Osteoblast (primary cell): ENCODE measurements at regions not wholly inside any gene's neighbourhood (a gene's known extent, or its start where the extent isn't known, plus 50 kb on each side); places are given as distances from the start of the nearest gene placed in this dataset.

ENCODE experiments used
- DNase-seq: peaks from one replicate; pipeline ENCODE4 v3.0.0; 2011; ENCODE audit warnings: low spot score, mixed read lengths; ENCODE audit not compliant: insufficient read length; ENCODE audit errors: missing footprints
- H2AFZ ChIP-seq: 2 replicates; pipeline ENCODE4 v1.6.0; 2011; ENCODE audit warnings: mild to moderate bottlenecking, low read length
- H3K27ac ChIP-seq: 2 replicates; pipeline ENCODE4 v1.5.1; 2011; ENCODE audit warnings: mild to moderate bottlenecking, low read depth, low read length, moderate library complexity
- H3K27me3 ChIP-seq: 2 replicates; pipeline ENCODE4 v1.6.0; 2012; ENCODE audit warnings: mild to moderate bottlenecking, control low read depth, inconsistent platforms, low read length, moderate library complexity; ENCODE audit not compliant: insufficient read depth
- H3K36me3 ChIP-seq: 2 replicates; pipeline ENCODE4 v1.5.1; 2011; ENCODE audit warnings: mild to moderate bottlenecking, low read length, control low read depth, moderate library complexity; ENCODE audit not compliant: insufficient read depth
- H3K4me1 ChIP-seq: 2 replicates; pipeline ENCODE4 v1.5.1; 2011; ENCODE audit warnings: mild to moderate bottlenecking, low read length, control low read depth, moderate library complexity; ENCODE audit not compliant: insufficient read depth
- H3K4me2 ChIP-seq: 2 replicates; pipeline ENCODE4 v1.6.0; 2011; ENCODE audit warnings: mild to moderate bottlenecking, low read length; ENCODE audit not compliant: insufficient read depth
- H3K4me3 ChIP-seq: fragments of 200-600 bp; sonication (generic); 3 replicates; pipeline ENCODE4 v1.5.1; 2012; ENCODE audit warnings: mild to moderate bottlenecking, low read length, inconsistent platforms; ENCODE audit not compliant: insufficient read depth
- H3K79me2 ChIP-seq: 2 replicates; pipeline ENCODE4 v1.6.0; 2012; ENCODE audit warnings: mild to moderate bottlenecking, low read length, control low read depth, inconsistent platforms; ENCODE audit not compliant: insufficient read depth
- H3K9me3 ChIP-seq: 2 replicates; pipeline ENCODE4 v1.5.1; 2011; ENCODE audit warnings: low read depth, low read length, control low read depth
- H4K20me1 ChIP-seq: 2 replicates; pipeline ENCODE4 v1.6.0; 2012; ENCODE audit warnings: mild to moderate bottlenecking, low read length, control low read depth; ENCODE audit not compliant: insufficient read depth
- TF ChIP-seq, protein P1 (sequence below): IDR thresholded peaks from 2 replicates; pipeline ENCODE4 v1.5.1; 2011; ENCODE audit warnings: mild to moderate bottlenecking, low read depth, low read length, moderate library complexity; ENCODE audit errors: extremely low read depth

DNA sequence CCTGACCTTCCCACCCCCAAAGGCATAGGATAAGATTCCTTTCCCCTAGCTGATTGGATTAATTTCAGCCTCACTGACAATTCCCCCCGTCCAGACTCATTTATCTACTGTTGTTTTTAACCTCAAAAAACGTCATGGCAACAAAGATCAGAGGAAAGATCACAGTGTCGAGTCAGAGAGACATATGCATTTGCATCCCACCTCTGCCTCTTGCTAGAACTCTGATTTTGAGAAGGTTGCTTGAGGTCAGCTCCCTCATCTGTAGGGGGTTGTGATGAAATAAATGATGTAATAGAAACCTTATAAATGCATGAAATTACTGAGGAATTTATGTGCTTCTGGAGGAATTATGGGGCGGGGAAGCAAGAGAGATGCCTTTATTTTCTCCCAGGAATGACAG lies 53.3 kb upstream of the SYN3 start:
- H3K4me2 ChIP-seq = no peak overlapping the region
- H3K9me3 ChIP-seq = no peaks in the 10 kb centered on the region
- peak; percentile 62 for DNase-seq

DNA sequence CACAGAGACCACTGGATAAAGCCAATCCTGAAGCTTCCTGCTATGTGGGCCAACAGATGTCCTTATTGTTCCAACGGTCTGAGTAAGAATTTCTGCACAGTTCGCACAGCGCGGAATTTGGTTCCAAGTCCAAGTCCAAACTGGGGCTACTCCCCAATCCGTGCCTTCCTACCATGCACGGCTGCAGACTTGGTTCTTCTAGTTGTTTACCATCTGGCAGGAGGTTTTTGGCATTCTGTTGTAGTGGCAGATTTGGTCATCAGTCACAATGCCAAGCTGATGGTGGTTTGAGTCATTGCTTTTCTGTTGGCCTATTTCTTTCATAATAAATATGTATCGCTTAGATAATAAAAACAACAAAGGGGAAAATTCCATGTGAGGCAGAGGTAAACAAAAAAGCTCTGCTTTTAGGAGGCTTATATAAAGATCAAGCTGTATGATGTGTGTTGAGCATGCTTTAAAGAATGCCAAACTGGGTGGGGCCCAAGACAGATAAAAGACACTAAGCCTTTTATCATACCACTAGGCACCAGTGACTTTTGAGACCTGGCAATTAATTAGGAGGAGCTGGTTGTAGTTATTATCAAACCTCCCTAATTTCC lies 52.5 kb upstream of the SYN3 start:
- Histone ChIP-seq H3K79me2 (no peaks in the 10 kb centered on the region), H3K4me3 (no peak overlapping the region), H3K27ac (no peak overlapping the region), H3K4me2 (no peak overlapping the region), H2AFZ (no peak overlapping the region), H3K9me3 (no peaks in the 10 kb centered on the region), H3K27me3 (no peaks in the 10 kb centered on the region), H3K36me3 (no peaks in the 10 kb centered on the region), H4K20me1 (no peaks in the 10 kb centered on the region), H3K4me1 (no peaks in the 10 kb centered on the region)
- peak; percentile 58 for DNase-seq
- TF ChIP-seq, protein P1, sequence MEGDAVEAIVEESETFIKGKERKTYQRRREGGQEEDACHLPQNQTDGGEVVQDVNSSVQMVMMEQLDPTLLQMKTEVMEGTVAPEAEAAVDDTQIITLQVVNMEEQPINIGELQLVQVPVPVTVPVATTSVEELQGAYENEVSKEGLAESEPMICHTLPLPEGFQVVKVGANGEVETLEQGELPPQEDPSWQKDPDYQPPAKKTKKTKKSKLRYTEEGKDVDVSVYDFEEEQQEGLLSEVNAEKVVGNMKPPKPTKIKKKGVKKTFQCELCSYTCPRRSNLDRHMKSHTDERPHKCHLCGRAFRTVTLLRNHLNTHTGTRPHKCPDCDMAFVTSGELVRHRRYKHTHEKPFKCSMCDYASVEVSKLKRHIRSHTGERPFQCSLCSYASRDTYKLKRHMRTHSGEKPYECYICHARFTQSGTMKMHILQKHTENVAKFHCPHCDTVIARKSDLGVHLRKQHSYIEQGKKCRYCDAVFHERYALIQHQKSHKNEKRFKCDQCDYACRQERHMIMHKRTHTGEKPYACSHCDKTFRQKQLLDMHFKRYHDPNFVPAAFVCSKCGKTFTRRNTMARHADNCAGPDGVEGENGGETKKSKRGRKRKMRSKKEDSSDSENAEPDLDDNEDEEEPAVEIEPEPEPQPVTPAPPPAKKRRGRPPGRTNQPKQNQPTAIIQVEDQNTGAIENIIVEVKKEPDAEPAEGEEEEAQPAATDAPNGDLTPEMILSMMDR = no peak

More for the DNA sequence above, 53.3 kb upstream of the SYN3 start:
- Histone ChIP-seq H3K27ac (no peak overlapping the region), H2AFZ (no peak overlapping the region), H3K4me1 (no peaks in the 10 kb centered on the region), H3K4me3 (no peak overlapping the region), H3K79me2 (no peaks in the 10 kb centered on the region), H3K36me3 (no peaks in the 10 kb centered on the region), H3K27me3 (no peaks in the 10 kb centered on the region), H4K20me1 (no peaks in the 10 kb centered on the region)
- TF ChIP-seq, protein P1 = no peak

DNA sequence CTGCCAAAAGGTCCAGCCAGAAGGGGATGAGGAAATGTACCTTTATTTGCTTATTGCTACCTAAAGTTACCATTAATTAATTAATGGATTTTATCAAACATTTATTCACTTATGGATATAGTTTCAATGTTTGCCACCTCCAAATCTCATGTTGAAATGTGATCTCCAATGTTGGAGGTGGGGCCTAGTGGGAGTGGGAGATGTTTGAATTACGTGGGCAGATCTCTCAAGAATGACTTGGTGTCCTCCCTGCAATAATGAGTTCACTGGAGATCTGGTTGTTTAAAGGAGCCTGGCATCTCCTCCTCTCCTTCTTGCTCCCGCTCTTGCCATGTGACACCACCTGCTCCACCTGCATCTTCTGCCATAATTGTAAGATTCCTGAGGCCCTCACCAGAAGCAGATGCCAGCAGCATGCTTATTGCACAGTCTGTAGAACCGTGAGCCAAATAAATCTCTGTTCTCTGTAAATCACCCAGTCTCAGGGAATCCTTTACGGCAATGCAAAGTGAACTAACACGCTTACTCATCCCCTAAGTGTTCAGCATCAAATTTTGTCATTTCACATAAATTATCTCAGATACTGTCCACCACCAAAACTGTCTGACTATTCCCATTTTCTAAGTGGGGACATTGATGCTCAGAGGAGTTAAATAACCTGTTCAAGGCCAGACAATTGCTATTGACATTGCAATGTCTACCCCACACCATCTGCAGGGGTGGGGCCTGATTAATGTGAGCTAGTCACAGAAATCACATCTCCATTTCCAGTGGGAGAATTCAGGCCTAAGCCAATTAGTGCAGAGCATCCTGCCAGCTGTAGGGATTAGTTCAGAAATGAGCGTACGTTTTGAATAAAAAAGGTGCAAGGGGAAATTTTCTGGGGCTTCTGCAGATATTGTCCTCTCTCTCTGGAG lies 51.6 kb upstream of the SYN3 start:
- H2AFZ ChIP-seq = no peak overlapping the region
- no peaks in the 10 kb centered on the region for H3K9me3 ChIP-seq
- H3K27me3 ChIP-seq = no peaks in the 10 kb centered on the region
- no peak overlapping the region for H3K4me2 ChIP-seq
- no peak overlapping the region for H3K27ac ChIP-seq
- H3K79me2 ChIP-seq = no peaks in the 10 kb centered on the region
- no peak for DNase-seq
- H3K36me3 ChIP-seq = no peaks in the 10 kb centered on the region
- no peak overlapping the region for H3K4me3 ChIP-seq
- H3K4me1 ChIP-seq = no peaks in the 10 kb centered on the region
- no peaks in the 10 kb centered on the region for H4K20me1 ChIP-seq
- TF ChIP-seq, protein P1 = no peak

DNA sequence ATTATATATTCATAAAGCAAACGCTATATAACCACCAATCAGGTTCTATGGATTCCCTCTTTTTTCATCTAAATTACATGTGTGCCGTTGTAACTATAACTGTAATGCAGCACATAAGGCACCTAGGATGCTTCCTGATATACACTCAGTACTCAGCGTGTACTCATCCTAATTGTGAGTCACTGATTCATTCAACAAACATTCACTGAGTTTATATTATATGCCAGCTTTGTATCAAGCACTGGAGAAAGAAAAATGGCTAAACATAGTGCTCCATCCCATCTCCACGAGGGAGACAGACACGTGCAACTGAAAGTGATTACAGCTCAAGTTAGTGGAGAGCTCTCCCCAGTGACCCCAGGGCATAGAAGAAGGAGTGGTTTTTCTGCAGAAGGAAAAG lies 49.9 kb upstream of the SYN3 start:
- no peak overlapping the region for H3K4me3 ChIP-seq
- no peaks in the 10 kb centered on the region for H3K9me3 ChIP-seq
- TF ChIP-seq, protein P1 = no peak
- H3K27me3 ChIP-seq = no peaks in the 10 kb centered on the region
- H3K4me2 ChIP-seq = no peak overlapping the region
- H3K36me3 ChIP-seq = no peaks in the 10 kb centered on the region
- no peak for DNase-seq
- H2AFZ ChIP-seq = no peak overlapping the region
- no peaks in the 10 kb centered on the region for H3K4me1 ChIP-seq
- no peak overlapping the region for H3K27ac ChIP-seq
- H3K79me2 ChIP-seq = no peaks in the 10 kb centered on the region
- no peaks in the 10 kb centered on the region for H4K20me1 ChIP-seq
